GM06990 (cell line): ENCODE measurements at regions not wholly inside any gene's neighbourhood (a gene's known extent, or its start where the extent isn't known, plus 50 kb on each side); places are given as distances from the start of the nearest gene placed in this dataset.
"Not testable (repeated sequence)": the region's sequence is repeated elsewhere in the genome, so short reads cannot be mapped to it uniquely, and the experiment has no call there.

Source experiments
- DNase-seq: peaks from one replicate; pipeline ENCODE4 v3.0.0-alpha.2; 2011; ENCODE audit not compliant: insufficient read length; ENCODE audit errors: extremely low read depth
- H3K27me3 ChIP-seq: replicated peaks from 2 replicates; pipeline ENCODE4 v1.6.0; 2011; ENCODE audit warnings: low read length; ENCODE audit not compliant: control insufficient read depth, insufficient read depth
- H3K36me3 ChIP-seq: 2 replicates; pipeline ENCODE4 v1.5.1; 2011; ENCODE audit warnings: low read length; ENCODE audit not compliant: control insufficient read depth, insufficient read depth
- H3K4me3 ChIP-seq: replicated peaks from 2 replicates; pipeline ENCODE4 v1.5.1; 2011; ENCODE audit warnings: low read depth, mild to moderate bottlenecking, control low read depth, low read length
- CTCF ChIP-seq: IDR thresholded peaks from 2 replicates; pipeline ENCODE4 v1.5.1; 2011; ENCODE audit warnings: low read length, control low read depth, mild to moderate bottlenecking, inconsistent platforms; ENCODE audit not compliant: insufficient read depth, poor library complexity, severe bottlenecking

GRCh38 chr3:147099076-147099475 is 307.3 kb downstream of the ZIC4 start:
- Histone ChIP-seq H3K4me3 (no peak overlapping the region), H3K27me3 (no peaks in the 10 kb centered on the region), H3K36me3 (no peaks in the 10 kb centered on the region)
- TF ChIP-seq CTCF, result no peak
- DNase-seq, result no peak

- no peak for DNase-seq
- H3K4me3 ChIP-seq, result no peak overlapping the region
- no peaks in the 10 kb centered on the region for H3K27me3 ChIP-seq
- H3K36me3 ChIP-seq, result no peaks in the 10 kb centered on the region
- no peak for TF ChIP-seq CTCF
Measured at GRCh38 chr3:147090461-147090860, 315.9 kb downstream of the ZIC4 start.

- H3K4me3 ChIP-seq, result no peak overlapping the region
- H3K36me3 ChIP-seq, result no peaks in the 10 kb centered on the region
- H3K27me3 ChIP-seq, result no peaks in the 10 kb centered on the region
- TF ChIP-seq CTCF, result no peak
- no peak for DNase-seq
Measured at GRCh38 chr3:147089286-147089685, 317.1 kb downstream of the ZIC4 start.

- DNase-seq, H3K4me3 ChIP-seq, H3K27me3 ChIP-seq, H3K36me3 ChIP-seq: not testable (repeated sequence)
Measured at GRCh38 chr3:147059500-147059899, 346.8 kb downstream of the ZIC4 start.

- no peak for DNase-seq
- no peak for TF ChIP-seq CTCF
- H3K27me3 ChIP-seq, result no peaks in the 10 kb centered on the region
- no peak overlapping the region for H3K4me3 ChIP-seq
- H3K36me3 ChIP-seq, result no peaks in the 10 kb centered on the region
Measured at GRCh38 chr3:147049821-147050220, 356.5 kb downstream of the ZIC4 start.

GRCh38 chr3:147049305-147049704 is 357.0 kb downstream of the ZIC4 start:
- H3K27me3 ChIP-seq, result no peaks in the 10 kb centered on the region
- no peak overlapping the region for H3K4me3 ChIP-seq
- H3K36me3 ChIP-seq, result no peaks in the 10 kb centered on the region
- no peak for DNase-seq
- no peak for TF ChIP-seq CTCF
